SK-N-SH (cell line): ENCODE measurements at regions not wholly inside any gene's neighbourhood (a gene's known extent, or its start where the extent isn't known, plus 50 kb on each side); places are given as distances from the start of the nearest gene placed in this dataset.
"Not testable (repeated sequence)": the region's sequence is repeated elsewhere in the genome, so short reads cannot be mapped to it uniquely, and the experiment has no call there.

Source experiments
- CTCF ChIA-PET: fragments of 300-600, 350-600 bp; formaldehyde crosslinking; extraction: SDS; loops from one replicate; lab custom pipeline; 2021; lab: Yijun Ruan, JAX
- POLR2A ChIA-PET: fragments of 350-600 bp; sonication (Branson Sonifier 250); formaldehyde crosslinking; extraction: SDS; loops from one replicate; lab custom pipeline; 2020; ENCODE audit warnings: antibody characterized with exemption, inconsistent platforms; lab: Yijun Ruan, JAX
- DNase-seq: peaks from one replicate; pipeline ENCODE4 v3.0.0; 2012
- H2AFZ ChIP-seq: fragments of 200-600 bp; sonication (generic); 2 replicates; pipeline ENCODE4 v1.8.1; 2016; ENCODE audit warnings: antibody characterized with exemption, mild to moderate bottlenecking, low read depth
- H3F3A ChIP-seq: fragments of 200-600 bp; sonication (generic); replicated peaks from 2 replicates; pipeline ENCODE3; 2016; ENCODE audit warnings: antibody characterized with exemption, mild to moderate bottlenecking; ENCODE audit not compliant: insufficient read depth
- H3K27ac ChIP-seq, 2 experiments: fragments of 200-500 bp in 1 of 2; fragments of 200-600 bp in 1 of 2; sonication (Bioruptor generic) in 1 of 2; sonication (generic), shearing (Covaris generic) in 1 of 2; 2 replicates each; pipeline versions ENCODE4 v1.5.1 to v1.6.1; 2014 to 2016; ENCODE audit warnings: low read depth in 2 of 2, inconsistent platforms in 1 of 2, low read length in 1 of 2, mild to moderate bottlenecking in 1 of 2, mixed read lengths in 1 of 2
- H3K27me3 ChIP-seq: fragments of 200-600 bp; sonication (generic), shearing (Covaris generic); 2 replicates; pipeline ENCODE4 v1.6.1; 2016; ENCODE audit warnings: mixed run types; ENCODE audit not compliant: insufficient read depth
- H3K36me3 ChIP-seq, 2 experiments: fragments of 200-500 bp in 1 of 2; fragments of 200-600 bp in 1 of 2; sonication (Bioruptor generic) in 1 of 2; sonication (generic) in 1 of 2; replicated peaks in 1 of 2; 2 replicates each; pipeline versions ENCODE3 to v1.5.1; 2014 to 2016; ENCODE audit warnings: low read length in 1 of 2, mild to moderate bottlenecking in 1 of 2; ENCODE audit not compliant: insufficient read depth in 2 of 2, control insufficient read depth in 1 of 2
- H3K4me1 ChIP-seq, 2 experiments: fragments of 200-500 bp in 1 of 2; fragments of 200-600 bp in 1 of 2; sonication (Bioruptor generic) in 1 of 2; sonication (generic), shearing (Covaris generic) in 1 of 2; 2 replicates each; pipeline versions ENCODE4 v1.5.1 to v1.6.1; 2014 to 2016; ENCODE audit warnings: low read depth in 1 of 2, low read length in 1 of 2, mixed run types in 1 of 2; ENCODE audit not compliant: insufficient read depth in 2 of 2, control insufficient read depth in 1 of 2
- H3K4me2 ChIP-seq: fragments of 200-600 bp; sonication (generic), shearing (Covaris generic); 2 replicates; pipeline ENCODE4 v1.6.1; 2017; ENCODE audit warnings: mixed run types
- H3K4me3 ChIP-seq, 2 experiments: fragments of 200-500 bp in 1 of 2; fragments of 200-600 bp in 1 of 2; sonication (Bioruptor generic) in 1 of 2; sonication (generic), shearing (Covaris generic) in 1 of 2; 2 replicates each; pipeline versions ENCODE4 v1.5.1 to v1.8.1; 2014 to 2016; ENCODE audit warnings: low read depth in 2 of 2, inconsistent platforms in 1 of 2, low read length in 1 of 2, mild to moderate bottlenecking in 1 of 2, mixed read lengths in 1 of 2, moderate library complexity in 1 of 2
- H3K79me2 ChIP-seq: fragments of 200-600 bp; sonication (generic); 2 replicates; pipeline ENCODE4 v1.8.1; 2017; ENCODE audit warnings: mild to moderate bottlenecking; ENCODE audit not compliant: insufficient read depth
- H3K9ac ChIP-seq: fragments of 200-600 bp; sonication (generic); 2 replicates; pipeline ENCODE4 v1.6.1; 2017; ENCODE audit warnings: mixed run types
- H3K9me2 ChIP-seq: fragments of 200-600 bp; sonication (generic); 2 replicates; pipeline ENCODE4 v1.6.1; 2017; ENCODE audit warnings: mixed run types
- H3K9me3 ChIP-seq: fragments of 200-600 bp; sonication (generic); 2 replicates; pipeline ENCODE4 v1.6.1; 2017; ENCODE audit warnings: mixed run types, mild to moderate bottlenecking, moderate library complexity
- H4K20me1 ChIP-seq: fragments of 200-600 bp; sonication (generic); 2 replicates; pipeline ENCODE4 v1.6.1; 2017; ENCODE audit warnings: mild to moderate bottlenecking, mixed run types; ENCODE audit not compliant: insufficient read depth
- CTCF ChIP-seq: fragments of 200-600 bp; sonication (generic); IDR thresholded peaks from 2 replicates; pipeline ENCODE4 v1.6.1; 2017; ENCODE audit warnings: antibody characterized with exemption, mild to moderate bottlenecking, moderate library complexity
- EZH2phosphoT487 ChIP-seq: fragments of 200-600 bp; sonication (generic); IDR thresholded peaks from 2 replicates; pipeline ENCODE4 v1.6.1; 2017; ENCODE audit warnings: low read depth, mixed run types, mild to moderate bottlenecking, antibody characterized with exemption, moderate library complexity, borderline replicate concordance
- FOSL2 ChIP-seq: IDR thresholded peaks from 2 replicates; pipeline ENCODE4 v1.4.0; 2012; ENCODE audit warnings: low read depth, mild to moderate bottlenecking, moderate library complexity, borderline replicate concordance
- FOXJ3 ChIP-seq: sonication (generic); formaldehyde crosslinking; IDR thresholded peaks from 2 replicates; pipeline ENCODE4 v1.5.1; 2020; ENCODE audit warnings: mild to moderate bottlenecking, missing genetic modification reagents
- FOXM1 ChIP-seq: IDR thresholded peaks from 2 replicates; pipeline ENCODE4 v1.4.0; 2012; ENCODE audit warnings: low read depth, mild to moderate bottlenecking
- GABPA ChIP-seq: IDR thresholded peaks from 2 replicates; pipeline ENCODE4 v1.4.0; 2012; ENCODE audit warnings: low read depth, mild to moderate bottlenecking
- MXI1 ChIP-seq: IDR thresholded peaks from 2 replicates; pipeline ENCODE4 v1.6.1; 2012; ENCODE audit warnings: mild to moderate bottlenecking, low read depth, low read length, improper control_type of control experiment
- NFIC ChIP-seq: IDR thresholded peaks from 2 replicates; pipeline ENCODE4 v1.4.0; 2012; ENCODE audit warnings: borderline replicate concordance
- NRF1 ChIP-seq: IDR thresholded peaks from 2 replicates; pipeline ENCODE4 v1.6.1; 2012; ENCODE audit warnings: low read depth, mild to moderate bottlenecking, low read length
- RAD21 ChIP-seq: IDR thresholded peaks from 2 replicates; pipeline ENCODE4 v1.6.1; 2012; ENCODE audit warnings: mild to moderate bottlenecking, low read length
- RXRA ChIP-seq: IDR thresholded peaks from 2 replicates; pipeline ENCODE4 v1.4.0; 2012; ENCODE audit warnings: low read depth, mild to moderate bottlenecking, borderline replicate concordance
- SMC3 ChIP-seq: IDR thresholded peaks from 2 replicates; pipeline ENCODE4 v1.6.1; 2012; ENCODE audit warnings: low read depth, low read length, improper control_type of control experiment
- TEAD4 ChIP-seq: IDR thresholded peaks from 2 replicates; pipeline ENCODE4 v1.4.0; 2012; ENCODE audit warnings: mild to moderate bottlenecking, borderline replicate concordance; ENCODE audit not compliant: insufficient read depth
- YY1 ChIP-seq: IDR thresholded peaks from 2 replicates; pipeline ENCODE4 v1.4.0; 2012; ENCODE audit warnings: low read depth, mild to moderate bottlenecking
- WGBS: methylation state at CpG from one replicate; pipeline ENCODE4 v1.1.6; 2017; ENCODE audit warnings: low lambda C conversion rate; 5-methylcytosine and 5-hydroxymethylcytosine counted together
- TF ChIP-seq, protein P1 (sequence below): IDR thresholded peaks from 2 replicates; pipeline ENCODE4 v1.4.0; 2012; ENCODE audit warnings: low read depth, borderline replicate concordance
- TF ChIP-seq, protein P2 (sequence below): IDR thresholded peaks from 2 replicates; pipeline ENCODE4; 2012

DNA sequence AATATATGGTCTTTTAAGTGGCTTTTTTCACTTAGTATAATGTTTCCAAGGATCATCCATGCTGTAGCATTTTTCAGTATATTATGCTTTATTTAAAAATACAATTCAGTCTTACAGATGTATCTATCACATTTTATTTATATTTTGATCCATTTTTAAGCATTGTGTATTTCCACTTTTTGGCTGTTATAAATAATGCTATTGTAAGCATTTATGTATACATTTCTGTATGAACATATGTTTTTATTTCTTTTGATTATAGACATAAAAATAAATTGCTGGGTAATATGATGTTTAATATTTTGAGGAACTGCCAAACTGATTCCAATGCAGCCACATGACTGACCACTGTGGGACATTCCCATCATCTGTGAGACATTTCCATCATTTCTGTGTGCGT is 1662.0 kb downstream of the REEP3 start:
- H3K4me2 ChIP-seq = no peak overlapping the region
- no peaks in the 10 kb centered on the region for H3K9me3 ChIP-seq
- H4K20me1 ChIP-seq = no peaks in the 10 kb centered on the region
- no peak for DNase-seq
- H3K27ac ChIP-seq = no peak overlapping the region
- H2AFZ ChIP-seq = no peak overlapping the region
- H3K36me3 ChIP-seq = no peaks in the 10 kb centered on the region
- no peaks in the 10 kb centered on the region for H3K79me2 ChIP-seq
- TF ChIP-seq NRF1 (no peak), YY1 (no peak), GABPA (no peak), RXRA (no peak), CTCF (no peak), EZH2phosphoT487 (no peak), FOSL2 (no peak), MXI1 (no peak), RAD21 (no peak), SMC3 (no peak), NFIC (no peak), TEAD4 (no peak), FOXJ3 (CRISPR knock-in tag) (no peak), FOXM1 (no peak)
- TF ChIP-seq, protein P1, sequence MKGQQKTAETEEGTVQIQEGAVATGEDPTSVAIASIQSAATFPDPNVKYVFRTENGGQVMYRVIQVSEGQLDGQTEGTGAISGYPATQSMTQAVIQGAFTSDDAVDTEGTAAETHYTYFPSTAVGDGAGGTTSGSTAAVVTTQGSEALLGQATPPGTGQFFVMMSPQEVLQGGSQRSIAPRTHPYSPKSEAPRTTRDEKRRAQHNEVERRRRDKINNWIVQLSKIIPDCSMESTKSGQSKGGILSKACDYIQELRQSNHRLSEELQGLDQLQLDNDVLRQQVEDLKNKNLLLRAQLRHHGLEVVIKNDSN = no peak
- TF ChIP-seq, protein P2, sequence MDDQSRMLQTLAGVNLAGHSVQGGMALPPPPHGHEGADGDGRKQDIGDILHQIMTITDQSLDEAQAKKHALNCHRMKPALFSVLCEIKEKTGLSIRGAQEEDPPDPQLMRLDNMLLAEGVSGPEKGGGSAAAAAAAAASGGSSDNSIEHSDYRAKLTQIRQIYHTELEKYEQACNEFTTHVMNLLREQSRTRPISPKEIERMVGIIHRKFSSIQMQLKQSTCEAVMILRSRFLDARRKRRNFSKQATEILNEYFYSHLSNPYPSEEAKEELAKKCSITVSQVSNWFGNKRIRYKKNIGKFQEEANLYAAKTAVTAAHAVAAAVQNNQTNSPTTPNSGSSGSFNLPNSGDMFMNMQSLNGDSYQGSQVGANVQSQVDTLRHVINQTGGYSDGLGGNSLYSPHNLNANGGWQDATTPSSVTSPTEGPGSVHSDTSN = no peak
- no peaks in the 10 kb centered on the region for H3K4me1 ChIP-seq
- no peak overlapping the region for H3K4me3 ChIP-seq
- no peak overlapping the region for H3K9ac ChIP-seq
- H3K27me3 ChIP-seq = no peaks in the 10 kb centered on the region
- no peaks in the 10 kb centered on the region for H3F3A ChIP-seq
- POLR2A ChIA-PET = no interaction called here
- no peaks in the 10 kb centered on the region for H3K9me2 ChIP-seq
- WGBS = 74% methylated on average over 1 of the region's 1 CpG
- CTCF ChIA-PET = interaction anchor here (0.9 kb wide), 1 partner anchor 1565 kb away, joined by 3 read pairs; no protein-coding TSS in a partner anchor

DNA sequence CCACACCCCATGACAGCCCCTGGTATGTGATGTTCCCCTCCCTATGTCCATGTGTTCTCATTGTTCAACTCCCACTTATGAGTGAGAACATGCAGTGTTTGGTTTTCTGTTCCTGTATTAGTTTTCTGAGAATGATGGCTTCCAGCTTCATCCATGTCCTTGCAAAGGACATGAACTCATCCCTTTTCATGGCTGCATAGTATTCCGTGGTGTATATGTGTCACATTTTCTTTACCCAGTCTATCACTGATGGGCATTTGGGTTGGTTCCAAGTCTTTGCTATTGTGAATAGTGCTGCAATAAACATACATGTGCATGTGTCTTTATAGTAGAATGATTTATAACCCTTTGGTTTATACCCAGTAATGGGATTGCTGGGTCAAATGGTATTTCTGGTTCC is 1665.5 kb downstream of the REEP3 start:
- H3K4me3 ChIP-seq, H3F3A ChIP-seq, H3K79me2 ChIP-seq, H3K9me2 ChIP-seq, H3K4me2 ChIP-seq, CTCF ChIA-PET, H3K27ac ChIP-seq, H3K4me1 ChIP-seq, H3K9ac ChIP-seq, H3K36me3 ChIP-seq, H3K27me3 ChIP-seq, H2AFZ ChIP-seq, DNase-seq, H3K9me3 ChIP-seq, H4K20me1 ChIP-seq, POLR2A ChIA-PET: not testable (repeated sequence)
- 59% methylated on average over 1 of the region's 1 CpG for WGBS
